ENCODE measurements at regions not wholly inside any gene's neighbourhood (a gene's known extent, or its start where the extent isn't known, plus 50 kb on each side); places are given as distances from the start of the nearest gene placed in this dataset.

- no peak overlapping the region for H2BK20ac ChIP-seq (ENCODE audit: low read depth, low read length)
- H4K20me1 ChIP-seq (ENCODE audit: insufficient read depth, low read length), result no peaks in the 10 kb centered on the region
- H3K4me1 ChIP-seq (ENCODE audit: control insufficient read depth, insufficient read depth, low read length), result peaks cover 2% of the 10 kb centered on the region; the same call in 1 of the 2 replicates
- BruUV-seq (replicated peaks), result no TSS peak
- H2AFZ ChIP-seq (replicated peaks; ENCODE audit: low read length, poor library complexity), result no peak overlapping the region
- H4K5ac ChIP-seq (ENCODE audit: low read depth, low read length), result no peak overlapping the region
- no peak overlapping the region for H3K56ac ChIP-seq (ENCODE audit: extremely low read depth, insufficient read depth, low read length)
- ChIA-PET CTCF (no interaction called here), POLR2A (ENCODE audit: unreplicated experiment) (no interaction called here)
- WGBS, 2 experiments (ENCODE audit: extremely low coverage in 2 of 2, insufficient read length in 1 of 2), result no CpG with 5 or more reads among the region's 2 CpGs
- no peak overlapping the region for H2BK120ac ChIP-seq (ENCODE audit: low read depth, low read length)
- no peaks in the 10 kb centered on the region for H3K36me3 ChIP-seq (ENCODE audit: control insufficient read depth, insufficient read depth, low read length)
- no peak overlapping the region for H3K9ac ChIP-seq (ENCODE audit: low read depth, low read length)
- TF ChIP-seq POLR2A (IDR thresholded peaks at IDR 0.05; ENCODE audit: low read depth, low read length) (no peak), RCOR1 (IDR thresholded peaks at IDR 0.05; ENCODE audit: insufficient replicate concordance, low read length) (no peak), CEBPB (IDR thresholded peaks at IDR 0.05; ENCODE audit: low read depth, low read length) (no peak)
- TF ChIP-seq, protein P1, sequence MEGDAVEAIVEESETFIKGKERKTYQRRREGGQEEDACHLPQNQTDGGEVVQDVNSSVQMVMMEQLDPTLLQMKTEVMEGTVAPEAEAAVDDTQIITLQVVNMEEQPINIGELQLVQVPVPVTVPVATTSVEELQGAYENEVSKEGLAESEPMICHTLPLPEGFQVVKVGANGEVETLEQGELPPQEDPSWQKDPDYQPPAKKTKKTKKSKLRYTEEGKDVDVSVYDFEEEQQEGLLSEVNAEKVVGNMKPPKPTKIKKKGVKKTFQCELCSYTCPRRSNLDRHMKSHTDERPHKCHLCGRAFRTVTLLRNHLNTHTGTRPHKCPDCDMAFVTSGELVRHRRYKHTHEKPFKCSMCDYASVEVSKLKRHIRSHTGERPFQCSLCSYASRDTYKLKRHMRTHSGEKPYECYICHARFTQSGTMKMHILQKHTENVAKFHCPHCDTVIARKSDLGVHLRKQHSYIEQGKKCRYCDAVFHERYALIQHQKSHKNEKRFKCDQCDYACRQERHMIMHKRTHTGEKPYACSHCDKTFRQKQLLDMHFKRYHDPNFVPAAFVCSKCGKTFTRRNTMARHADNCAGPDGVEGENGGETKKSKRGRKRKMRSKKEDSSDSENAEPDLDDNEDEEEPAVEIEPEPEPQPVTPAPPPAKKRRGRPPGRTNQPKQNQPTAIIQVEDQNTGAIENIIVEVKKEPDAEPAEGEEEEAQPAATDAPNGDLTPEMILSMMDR (conservative IDR thresholded peaks at IDR 0.05; ENCODE audit: low read depth, low read length), result no peak
- ATAC-seq (ENCODE audit: low read depth) (no peak), DNase-seq (no peak)
- H3K27me3 ChIP-seq (ENCODE audit: control insufficient read depth, insufficient read depth, low read length), result no peaks in the 10 kb centered on the region
- no peak overlapping the region for H3K27ac ChIP-seq (ENCODE audit: insufficient read depth, low read length)
- H3K4me2 ChIP-seq (ENCODE audit: low read depth, low read length), result no peak overlapping the region
- dilution Hi-C loops (cut with HindIII; ENCODE audit: low sequenced_read_pairs, unreplicated experiment), result no loop called here
- no peaks in the 10 kb centered on the region for H3K9me3 ChIP-seq (ENCODE audit: control insufficient read depth, insufficient read depth, low read length)
- no peak overlapping the region for H3K4me3 ChIP-seq (ENCODE audit: insufficient read depth, low read depth, low read length)
- no peaks in the 10 kb centered on the region for H3K9me1 ChIP-seq (ENCODE audit: insufficient read depth, low read length)
- H3K79me1 ChIP-seq (ENCODE audit: low read depth in 1 of 2, low read length in 2 of 2), result no peaks in the 10 kb centered on the region
- H3K14ac ChIP-seq (replicated peaks; ENCODE audit: low read depth, low read length), result no peak overlapping the region
- H2BK15ac ChIP-seq (ENCODE audit: low read depth, low read length), result no peak overlapping the region
- no peak overlapping the region for H3K23ac ChIP-seq (ENCODE audit: low read depth, low read length)
- in situ Hi-C loops (cut with MboI; ENCODE audit: low sequenced_read_pairs), result no loop called here
- no peak overlapping the region for H4K91ac ChIP-seq (ENCODE audit: insufficient read depth, low read depth, low read length)
- intact Hi-C loops (cut with micrococcal nuclease), result no loop called here
- H3K18ac ChIP-seq (ENCODE audit: low read depth, low read length), result no peak overlapping the region
- no peak overlapping the region for H4K8ac ChIP-seq (ENCODE audit: low read depth in 2 of 2, low read length in 2 of 2)
- no peak overlapping the region for H2AK5ac ChIP-seq (ENCODE audit: low read depth, low read length)
- H3K4ac ChIP-seq (ENCODE audit: low read depth, low read length), result no peak overlapping the region
- no peak overlapping the region for H2AK9ac ChIP-seq (replicated peaks; ENCODE audit: low read depth, low read length, poor library complexity)
- no peak overlapping the region for H2BK5ac ChIP-seq (ENCODE audit: low read depth, low read length, poor library complexity, severe bottlenecking)
These were observed 224.5 kb upstream of the TENM3 start for GRCh38 chr4:182018691-182019090.

Measured in IMR-90 (cell line).